ENCODE measurements at regions not wholly inside any gene's neighbourhood (a gene's known extent, or its start where the extent isn't known, plus 50 kb on each side); places are given as distances from the start of the nearest gene placed in this dataset.

- Histone ChIP-seq H3K9ac (ENCODE audit: low read depth in 1 of 3, low read length in 3 of 3) (no peak overlapping the region), H3K27ac (ENCODE audit: low read depth, low read length) (no peak overlapping the region), H3K4me1 (ENCODE audit: control insufficient read depth in 3 of 3, insufficient read depth in 3 of 3, low read length in 3 of 3) (no peaks in the 10 kb centered on the region), H3K9me3 (ENCODE audit: control insufficient read depth in 3 of 3, low read length in 3 of 3) (no peaks in the 10 kb centered on the region), H3K36me3 (ENCODE audit: control insufficient read depth in 3 of 3, insufficient read depth in 3 of 3, low read length in 3 of 3) (no peaks in the 10 kb centered on the region), H3K4me3 (ENCODE audit: low read length in 3 of 3) (no peak overlapping the region), H3K27me3 (ENCODE audit: control insufficient read depth in 3 of 3, insufficient read depth in 3 of 3, low read length in 3 of 3) (peaks cover 5 to 9% (median 7%) of the 10 kb centered on the region in 3 donors)
These were observed 393.5 kb downstream of the BUD13 start for GRCh38 chr11:116379185-116379828.

- Histone ChIP-seq H3K9me3 (ENCODE audit: control insufficient read depth in 3 of 3, low read length in 3 of 3) (no peaks in the 10 kb centered on the region), H3K27me3 (ENCODE audit: control insufficient read depth in 3 of 3, insufficient read depth in 3 of 3, low read length in 3 of 3) (peaks cover 5 to 21% (median 8%) of the 10 kb centered on the region in 3 donors), H3K9ac (ENCODE audit: low read depth in 1 of 3, low read length in 3 of 3) (no peak overlapping the region), H3K36me3 (ENCODE audit: control insufficient read depth in 3 of 3, insufficient read depth in 3 of 3, low read length in 3 of 3) (no peaks in the 10 kb centered on the region), H3K27ac (ENCODE audit: low read depth, low read length) (no peak overlapping the region), H3K4me3 (ENCODE audit: low read length in 3 of 3) (no peak overlapping the region), H3K4me1 (ENCODE audit: control insufficient read depth in 3 of 3, insufficient read depth in 3 of 3, low read length in 3 of 3) (no peaks in the 10 kb centered on the region)
These were observed 396.2 kb downstream of the BUD13 start for GRCh38 chr11:116376547-116376946.

GRCh38 chr11:116376054-116376453 is 396.7 kb downstream of the BUD13 start:
- no peaks in the 10 kb centered on the region for H3K36me3 ChIP-seq (ENCODE audit: control insufficient read depth in 3 of 3, insufficient read depth in 3 of 3, low read length in 3 of 3)
- peaks cover 2 to 23% (median 8%) of the 10 kb centered on the region in 3 donors for H3K27me3 ChIP-seq (ENCODE audit: control insufficient read depth in 3 of 3, insufficient read depth in 3 of 3, low read length in 3 of 3)
- H3K4me1 ChIP-seq (ENCODE audit: control insufficient read depth in 3 of 3, insufficient read depth in 3 of 3, low read length in 3 of 3), result no peaks in the 10 kb centered on the region
- H3K4me3 ChIP-seq (ENCODE audit: low read length in 3 of 3), result no peak overlapping the region
- H3K9me3 ChIP-seq (ENCODE audit: control insufficient read depth in 3 of 3, low read length in 3 of 3), result no peaks in the 10 kb centered on the region
- no peak overlapping the region for H3K9ac ChIP-seq (ENCODE audit: low read depth in 1 of 3, low read length in 3 of 3)
- H3K27ac ChIP-seq (ENCODE audit: low read depth, low read length), result no peak overlapping the region

GRCh38 chr11:116375221-116375620 is 397.6 kb downstream of the BUD13 start:
- Histone ChIP-seq H3K4me3 (ENCODE audit: low read length in 3 of 3) (no peak overlapping the region), H3K36me3 (ENCODE audit: control insufficient read depth in 3 of 3, insufficient read depth in 3 of 3, low read length in 3 of 3) (no peaks in the 10 kb centered on the region), H3K27me3 (ENCODE audit: control insufficient read depth in 3 of 3, insufficient read depth in 3 of 3, low read length in 3 of 3) (peaks cover 2 to 23% (median 8%) of the 10 kb centered on the region in 3 donors), H3K9ac (ENCODE audit: low read depth in 1 of 3, low read length in 3 of 3) (no peak overlapping the region), H3K9me3 (ENCODE audit: control insufficient read depth in 3 of 3, low read length in 3 of 3) (no peaks in the 10 kb centered on the region), H3K27ac (ENCODE audit: low read depth, low read length) (no peak overlapping the region), H3K4me1 (ENCODE audit: control insufficient read depth in 3 of 3, insufficient read depth in 3 of 3, low read length in 3 of 3) (no peaks in the 10 kb centered on the region)

GRCh38 chr11:116374085-116374484 is 398.7 kb downstream of the BUD13 start:
- Histone ChIP-seq H3K4me1 (ENCODE audit: control insufficient read depth in 3 of 3, insufficient read depth in 3 of 3, low read length in 3 of 3) (no peaks in the 10 kb centered on the region), H3K27ac (ENCODE audit: low read depth, low read length) (no peak overlapping the region), H3K27me3 (ENCODE audit: control insufficient read depth in 3 of 3, insufficient read depth in 3 of 3, low read length in 3 of 3) (peaks cover 9 to 29% (median 16%) of the 10 kb centered on the region in 3 donors), H3K36me3 (ENCODE audit: control insufficient read depth in 3 of 3, insufficient read depth in 3 of 3, low read length in 3 of 3) (no peaks in the 10 kb centered on the region), H3K9me3 (ENCODE audit: control insufficient read depth in 3 of 3, low read length in 3 of 3) (no peaks in the 10 kb centered on the region), H3K9ac (ENCODE audit: low read depth in 1 of 3, low read length in 3 of 3) (no peak overlapping the region), H3K4me3 (ENCODE audit: low read length in 3 of 3) (no peak overlapping the region)

DNA sequence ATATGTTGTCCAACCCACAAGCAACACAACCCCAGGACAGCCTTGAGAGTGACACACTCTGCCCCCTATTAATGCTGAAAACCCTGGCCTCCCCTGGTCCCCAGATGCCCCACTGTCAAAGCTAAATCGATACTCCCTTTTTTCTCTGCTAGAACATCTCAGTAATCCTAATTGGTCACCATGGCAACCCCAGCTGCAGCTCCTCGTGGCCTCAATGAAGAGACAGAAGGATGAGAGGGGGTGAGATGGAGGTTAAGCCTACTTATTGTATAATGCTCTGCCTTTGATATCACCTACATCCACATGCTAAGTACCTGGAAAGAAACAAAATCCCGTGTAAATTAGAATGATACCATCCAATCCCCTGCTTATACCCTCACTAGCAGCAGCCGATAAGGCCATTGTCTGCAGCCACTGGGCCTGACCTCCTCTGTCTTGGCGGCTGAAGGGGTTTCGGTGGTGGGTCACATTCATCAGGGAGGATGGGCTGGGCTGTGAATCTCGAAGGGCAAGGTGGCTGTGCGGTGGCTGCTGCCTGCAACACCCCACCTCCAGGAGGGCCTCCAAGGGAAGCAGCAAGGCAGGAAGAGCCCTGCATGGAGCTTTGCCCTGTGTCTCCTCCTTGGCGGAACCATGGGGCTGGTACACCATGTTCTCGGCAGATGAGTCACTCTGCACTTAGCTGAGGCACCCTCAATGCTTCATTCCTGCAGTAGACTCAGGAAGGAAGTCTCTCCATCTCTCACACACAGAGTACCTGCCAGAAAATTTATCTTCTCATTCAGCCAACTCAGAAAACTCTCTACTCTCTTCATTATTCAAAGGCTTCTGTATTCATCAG is 399.5 kb downstream of the BUD13 start:
- peaks cover 11 to 37% (median 18%) of the 10 kb centered on the region in 3 donors for H3K27me3 ChIP-seq (ENCODE audit: control insufficient read depth in 3 of 3, insufficient read depth in 3 of 3, low read length in 3 of 3)
- H3K9me3 ChIP-seq (ENCODE audit: control insufficient read depth in 3 of 3, low read length in 3 of 3), result no peaks in the 10 kb centered on the region
- H3K36me3 ChIP-seq (ENCODE audit: control insufficient read depth in 3 of 3, insufficient read depth in 3 of 3, low read length in 3 of 3), result no peaks in the 10 kb centered on the region
- no peak overlapping the region for H3K4me3 ChIP-seq (ENCODE audit: low read length in 3 of 3)
- H3K4me1 ChIP-seq (ENCODE audit: control insufficient read depth in 3 of 3, insufficient read depth in 3 of 3, low read length in 3 of 3), result no peaks in the 10 kb centered on the region
- H3K9ac ChIP-seq (ENCODE audit: low read depth in 1 of 3, low read length in 3 of 3), result no peak overlapping the region
- no peak overlapping the region for H3K27ac ChIP-seq (ENCODE audit: low read depth, low read length)

- no peak overlapping the region for H3K27ac ChIP-seq (ENCODE audit: low read depth, low read length)
- H3K4me3 ChIP-seq (ENCODE audit: low read length in 3 of 3), result no peak overlapping the region
- H3K9ac ChIP-seq (ENCODE audit: low read depth in 1 of 3, low read length in 3 of 3), result no peak overlapping the region
- H3K4me1 ChIP-seq (ENCODE audit: control insufficient read depth in 3 of 3, insufficient read depth in 3 of 3, low read length in 3 of 3), result no peaks in the 10 kb centered on the region
- no peaks in the 10 kb centered on the region for H3K9me3 ChIP-seq (ENCODE audit: control insufficient read depth in 3 of 3, low read length in 3 of 3)
- H3K36me3 ChIP-seq (ENCODE audit: control insufficient read depth in 3 of 3, insufficient read depth in 3 of 3, low read length in 3 of 3), result no peaks in the 10 kb centered on the region
- peaks cover 9 to 33% (median 23%) of the 10 kb centered on the region in 3 donors for H3K27me3 ChIP-seq (ENCODE audit: control insufficient read depth in 3 of 3, insufficient read depth in 3 of 3, low read length in 3 of 3)
These were observed 401.6 kb downstream of the BUD13 start for GRCh38 chr11:116371146-116371545.

DNA sequence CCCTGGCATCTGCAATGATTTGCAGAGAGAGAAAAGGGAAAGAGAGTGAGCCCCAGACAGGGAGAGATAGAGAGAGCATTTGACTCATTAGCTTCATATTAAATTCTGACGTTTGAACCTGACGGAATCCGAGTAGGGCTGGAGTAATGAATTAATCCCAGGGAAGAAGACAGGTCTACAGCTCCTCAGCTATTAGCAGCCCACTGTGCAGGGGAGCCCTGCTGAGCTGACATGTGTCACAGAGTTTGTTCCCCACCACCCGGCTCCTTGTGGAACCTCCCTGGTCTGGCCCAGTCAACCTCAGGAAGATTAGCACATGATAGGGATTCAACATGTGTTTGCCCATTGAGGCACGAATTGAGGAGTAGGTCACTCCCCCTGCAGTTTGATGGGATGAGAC is 404.0 kb downstream of the BUD13 start:
- H3K9ac ChIP-seq (ENCODE audit: low read depth in 1 of 3, low read length in 3 of 3), result no peak overlapping the region
- no peak overlapping the region for H3K27ac ChIP-seq (ENCODE audit: low read depth, low read length)
- no peak overlapping the region for H3K4me3 ChIP-seq (ENCODE audit: low read length in 3 of 3)
- H3K4me1 ChIP-seq (ENCODE audit: control insufficient read depth in 3 of 3, insufficient read depth in 3 of 3, low read length in 3 of 3), result no peaks in the 10 kb centered on the region
- no peaks in the 10 kb centered on the region for H3K36me3 ChIP-seq (ENCODE audit: control insufficient read depth in 3 of 3, insufficient read depth in 3 of 3, low read length in 3 of 3)
- peaks cover 9 to 37% (median 23%) of the 10 kb centered on the region in 3 donors for H3K27me3 ChIP-seq (ENCODE audit: control insufficient read depth in 3 of 3, insufficient read depth in 3 of 3, low read length in 3 of 3)
- no peaks in the 10 kb centered on the region for H3K9me3 ChIP-seq (ENCODE audit: control insufficient read depth in 3 of 3, low read length in 3 of 3)

GRCh38 chr11:116366980-116367645 is 405.7 kb downstream of the BUD13 start:
- Histone ChIP-seq H3K9me3 (ENCODE audit: control insufficient read depth in 3 of 3, low read length in 3 of 3) (no peaks in the 10 kb centered on the region), H3K4me3 (ENCODE audit: low read length in 3 of 3) (no peak overlapping the region), H3K27me3 (ENCODE audit: control insufficient read depth in 3 of 3, insufficient read depth in 3 of 3, low read length in 3 of 3) (peaks cover 9 to 40% (median 22%) of the 10 kb centered on the region in 3 donors), H3K4me1 (ENCODE audit: control insufficient read depth in 3 of 3, insufficient read depth in 3 of 3, low read length in 3 of 3) (no peaks in the 10 kb centered on the region), H3K36me3 (ENCODE audit: control insufficient read depth in 3 of 3, insufficient read depth in 3 of 3, low read length in 3 of 3) (no peaks in the 10 kb centered on the region), H3K9ac (ENCODE audit: low read depth in 1 of 3, low read length in 3 of 3) (no peak overlapping the region), H3K27ac (ENCODE audit: low read depth, low read length) (no peak overlapping the region)

DNA sequence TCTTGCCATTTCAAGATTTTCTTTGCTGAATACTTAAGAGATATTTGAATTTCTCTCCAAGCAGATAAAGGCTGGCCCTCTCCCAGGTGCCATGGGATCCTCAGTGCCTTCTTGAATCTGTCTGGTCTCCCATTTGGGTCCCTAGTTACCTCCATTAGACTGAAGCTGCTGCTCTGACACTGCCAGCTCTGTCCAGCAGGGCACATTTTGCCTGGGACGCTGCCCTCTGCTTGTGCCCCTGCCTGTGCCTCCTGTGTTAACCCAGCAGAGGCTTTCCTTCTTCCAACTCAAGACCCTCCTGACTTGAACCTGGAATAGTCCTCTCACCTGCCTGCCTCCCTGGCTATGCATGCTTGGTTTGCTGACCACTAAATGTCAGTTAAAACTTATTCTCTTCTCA is 406.3 kb downstream of the BUD13 start:
- Histone ChIP-seq H3K27ac (ENCODE audit: low read depth, low read length) (no peak overlapping the region), H3K9ac (ENCODE audit: low read depth in 1 of 3, low read length in 3 of 3) (no peak overlapping the region), H3K27me3 (ENCODE audit: control insufficient read depth in 3 of 3, insufficient read depth in 3 of 3, low read length in 3 of 3) (peaks cover 9 to 35% (median 19%) of the 10 kb centered on the region in 3 donors), H3K9me3 (ENCODE audit: control insufficient read depth in 3 of 3, low read length in 3 of 3) (no peaks in the 10 kb centered on the region), H3K4me3 (ENCODE audit: low read length in 3 of 3) (no peak overlapping the region), H3K36me3 (ENCODE audit: control insufficient read depth in 3 of 3, insufficient read depth in 3 of 3, low read length in 3 of 3) (no peaks in the 10 kb centered on the region), H3K4me1 (ENCODE audit: control insufficient read depth in 3 of 3, insufficient read depth in 3 of 3, low read length in 3 of 3) (no peaks in the 10 kb centered on the region)

Measured in skeletal muscle tissue (tissue), 3 donors.